OCI-LY7 (cell line): ENCODE measurements at regions not wholly inside any gene's neighbourhood (a gene's known extent, or its start where the extent isn't known, plus 50 kb on each side); places are given as distances from the start of the nearest gene placed in this dataset.
A peak's percentile ranks its signal among the peaks of the same experiment; 100 is the strongest.

Experiments used
- BruUV-seq: library from RNA; stranded (reverse); fragments of 400-500 nt; replicated peaks from 2 replicates; lab custom pipeline; 2021; lab: Mats Ljungman, UMichigan
- CTCF ChIA-PET: fragments of 300-600 bp; sonication (Branson Sonifier 250); formaldehyde crosslinking; loops from one replicate; lab custom pipeline; 2022; ENCODE audit warnings: antibody characterized with exemption; ENCODE audit not compliant: unreplicated experiment; lab: Charles Lee
- POLR2A ChIA-PET: fragments of 300-600 bp; sonication (Branson Sonifier 250); formaldehyde crosslinking; loops from one replicate; lab custom pipeline; 2022; ENCODE audit warnings: antibody characterized with exemption; lab: Charles Lee
- DNase-seq: peaks from one replicate; pipeline ENCODE4 v3.0.0-alpha.2; 2015; ENCODE audit warnings: low spot score
- H2AFZ ChIP-seq: fragments of 200-600 bp; sonication (generic), shearing (Covaris generic); 2 replicates; pipeline ENCODE4 v1.6.1; 2014; ENCODE audit warnings: mild to moderate bottlenecking, antibody characterized with exemption, low read length, moderate library complexity
- H3K27ac ChIP-seq: fragments of 200-600 bp; sonication (generic); 2 replicates; pipeline ENCODE4 v1.5.1; 2014; ENCODE audit warnings: mixed run types, low read depth, mild to moderate bottlenecking, moderate library complexity, low read length, inconsistent platforms; ENCODE audit not compliant: poor library complexity, severe bottlenecking
- H3K36me3 ChIP-seq: fragments of 200-600 bp; sonication (generic); 2 replicates; pipeline ENCODE4 v1.6.1; 2014; ENCODE audit warnings: mild to moderate bottlenecking, antibody characterized with exemption, low read length, moderate library complexity, mixed read lengths; ENCODE audit not compliant: insufficient read depth
- H3K4me1 ChIP-seq: fragments of 200-600 bp; sonication (generic); 2 replicates; pipeline ENCODE4 v1.5.1; 2014; ENCODE audit warnings: mild to moderate bottlenecking, low read length; ENCODE audit not compliant: insufficient read depth, poor library complexity, severe bottlenecking
- H3K4me2 ChIP-seq: fragments of 200-600 bp; sonication (generic); 2 replicates; pipeline ENCODE4 v1.6.1; 2014; ENCODE audit warnings: mild to moderate bottlenecking, low read length
- H3K4me3 ChIP-seq: fragments of 200-600 bp; sonication (generic); 2 replicates; pipeline ENCODE4 v1.5.1; 2014; ENCODE audit warnings: mild to moderate bottlenecking, low read depth, low read length; ENCODE audit not compliant: poor library complexity, severe bottlenecking
- H3K79me2 ChIP-seq: fragments of 200-600 bp; sonication (generic); 2 replicates; pipeline ENCODE4 v1.6.1; 2016; ENCODE audit warnings: low read depth, mild to moderate bottlenecking, low read length, moderate library complexity, mixed read lengths; ENCODE audit not compliant: insufficient read depth
- H3K9me2 ChIP-seq: fragments of 200-600 bp; sonication (generic); 2 replicates; pipeline ENCODE4 v1.6.1; 2016; ENCODE audit warnings: mild to moderate bottlenecking, low read length, mixed read lengths; ENCODE audit not compliant: insufficient read depth
- H3K9me3 ChIP-seq: fragments of 200-600 bp; sonication (generic); 2 replicates; pipeline ENCODE4 v1.6.1; 2014; ENCODE audit warnings: mild to moderate bottlenecking, mixed run types, low read length, mixed read lengths
- H4K20me1 ChIP-seq: fragments of 200-600 bp; sonication (generic); 2 replicates; pipeline ENCODE4 v1.6.1; 2014; ENCODE audit warnings: mild to moderate bottlenecking, antibody characterized with exemption, low read length, moderate library complexity, mixed read lengths; ENCODE audit not compliant: insufficient read depth
- CTCF ChIP-seq: fragments of 200-600 bp; sonication (generic); conservative IDR thresholded peaks from 2 replicates; pipeline ENCODE4 v1.5.1; 2014; ENCODE audit warnings: mild to moderate bottlenecking, antibody characterized with exemption, low read length, moderate library complexity, mixed read lengths
- EZH2phosphoT487 ChIP-seq: fragments of 200-600 bp; sonication (generic); IDR thresholded peaks from 2 replicates; pipeline ENCODE4 v1.6.1; 2018; ENCODE audit warnings: low read depth, borderline replicate concordance, mild to moderate bottlenecking, mixed run types, antibody characterized with exemption, low read length, moderate library complexity, mixed read lengths
- intact Hi-C: fragments of 100-400 bp; cut with micrococcal nuclease; formaldehyde crosslinking; loops from one replicate; pipeline ENCODE4 v1.10.0; 2022; ENCODE audit not compliant: unreplicated experiment

GRCh38 chr14:29503903-29504302, 423.7 kb downstream of the PRKD1 start:
- Histone ChIP-seq H2AFZ (no peak overlapping the region), H3K36me3 (no peaks in the 10 kb centered on the region), H3K4me1 (no peaks in the 10 kb centered on the region), H3K4me2 (no peak overlapping the region), H3K27ac (no peak overlapping the region), H3K79me2 (no peaks in the 10 kb centered on the region), H3K9me2 (no peaks in the 10 kb centered on the region), H4K20me1 (no peaks in the 10 kb centered on the region), H3K4me3 (no peak overlapping the region), H3K9me3 (no peaks in the 10 kb centered on the region)
- ChIA-PET POLR2A (interaction anchor here (0.6 kb wide), 1 partner anchor 446 kb away, joined by 3 read pairs; no protein-coding TSS in a partner anchor), CTCF (no interaction called here)
- no peak for DNase-seq
- intact Hi-C loops: no loop called here
- no peak for TF ChIP-seq CTCF
- no peak for TF ChIP-seq EZH2phosphoT487
- no TSS peak for BruUV-seq

- intact Hi-C loops: no loop called here
- no TSS peak for BruUV-seq
- TF ChIP-seq CTCF (no peak), EZH2phosphoT487 (no peak)
- Histone ChIP-seq H3K9me2 (no peaks in the 10 kb centered on the region), H3K4me2 (no peak overlapping the region), H3K27ac (no peak overlapping the region), H3K4me3 (no peak overlapping the region), H3K4me1 (no peaks in the 10 kb centered on the region), H2AFZ (no peak overlapping the region), H3K36me3 (no peaks in the 10 kb centered on the region), H3K9me3 (no peaks in the 10 kb centered on the region), H4K20me1 (no peaks in the 10 kb centered on the region), H3K79me2 (no peaks in the 10 kb centered on the region)
- no peak for DNase-seq
- ChIA-PET POLR2A (interaction anchor here (1.0 kb wide), 1 partner anchor 19 kb away, joined by 3 read pairs; no protein-coding TSS in a partner anchor), CTCF (no interaction called here)
These were observed 409.3 kb downstream of the PRKD1 start for GRCh38 chr14:29518335-29518734.

GRCh38 chr14:29521526-29522137, 406.0 kb downstream of the PRKD1 start:
- TF ChIP-seq EZH2phosphoT487: no peak
- peak; percentile 63 for TF ChIP-seq CTCF

More at GRCh38 chr14:29521526-29522137, 406.0 kb downstream of the PRKD1 start:
- Histone ChIP-seq H3K27ac (no peak overlapping the region), H3K9me3 (no peaks in the 10 kb centered on the region), H3K79me2 (no peaks in the 10 kb centered on the region), H3K4me1 (no peaks in the 10 kb centered on the region), H3K4me2 (no peak overlapping the region), H2AFZ (no peak overlapping the region), H4K20me1 (no peaks in the 10 kb centered on the region), H3K9me2 (no peaks in the 10 kb centered on the region), H3K4me3 (no peak overlapping the region), H3K36me3 (no peaks in the 10 kb centered on the region)
- intact Hi-C loops: no loop called here
- BruUV-seq: no TSS peak
- DNase-seq: peak; percentile 3
- POLR2A ChIA-PET: no interaction called here
- CTCF ChIA-PET: no interaction called here
